ENCODE measurements at regions not wholly inside any gene's neighbourhood (a gene's known extent, or its start where the extent isn't known, plus 50 kb on each side); places are given as distances from the start of the nearest gene placed in this dataset.
"Not testable (repeated sequence)": the region's sequence is repeated elsewhere in the genome, so short reads cannot be mapped to it uniquely, and the experiment has no call there.

GRCh38 chr13:65966991-65967451 lies 1263.1 kb downstream of the PCDH9 start:
- DNase-seq (ENCODE audit: low spot score in 2 of 2) (no peak), FAIRE-seq (no peak)

- no peak for FAIRE-seq
- DNase-seq (ENCODE audit: low spot score in 2 of 2) = no peak
These were observed 1264.6 kb downstream of the PCDH9 start for GRCh38 chr13:65965501-65965900.

- FAIRE-seq (no peak), DNase-seq (ENCODE audit: low spot score in 2 of 2) (no peak)
These were observed 1265.5 kb downstream of the PCDH9 start for GRCh38 chr13:65964672-65965071.

- FAIRE-seq = no peak
- DNase-seq (ENCODE audit: low spot score in 2 of 2) = no peak
These were observed 1270.8 kb downstream of the PCDH9 start for GRCh38 chr13:65959305-65959704.

GRCh38 chr13:65946387-65946786 lies 1283.7 kb downstream of the PCDH9 start:
- DNase-seq (ENCODE audit: low spot score in 2 of 2) (no peak), FAIRE-seq (no peak)

GRCh38 chr13:65943708-65944107 lies 1286.4 kb downstream of the PCDH9 start:
- FAIRE-seq (no peak), DNase-seq (ENCODE audit: low spot score in 2 of 2) (no peak)

GRCh38 chr13:65943024-65943423 lies 1287.1 kb downstream of the PCDH9 start:
- FAIRE-seq (no peak), DNase-seq (ENCODE audit: low spot score in 2 of 2) (no peak)

- FAIRE-seq (no peak), DNase-seq (ENCODE audit: low spot score in 2 of 2) (no peak)
These were observed 1289.4 kb downstream of the PCDH9 start for GRCh38 chr13:65940720-65941119.

- FAIRE-seq (no peak), DNase-seq (ENCODE audit: low spot score in 2 of 2) (no peak)
These were observed 1292.9 kb downstream of the PCDH9 start for GRCh38 chr13:65937251-65937650.

- no peak for FAIRE-seq
- DNase-seq (ENCODE audit: low spot score in 2 of 2) = no peak
These were observed 1293.9 kb downstream of the PCDH9 start for GRCh38 chr13:65936249-65936648.

- FAIRE-seq (no peak), DNase-seq (ENCODE audit: low spot score in 2 of 2) (no peak)
These were observed 1297.4 kb downstream of the PCDH9 start for GRCh38 chr13:65932587-65933239.

- FAIRE-seq = no peak
- no peak for DNase-seq (ENCODE audit: low spot score in 2 of 2)
These were observed 1298.1 kb downstream of the PCDH9 start for GRCh38 chr13:65932013-65932412.

GRCh38 chr13:65929436-65929835 lies 1300.7 kb downstream of the PCDH9 start:
- DNase-seq (ENCODE audit: low spot score in 2 of 2) (no peak), FAIRE-seq (no peak)

- DNase-seq (ENCODE audit: low spot score in 2 of 2) = no peak
- FAIRE-seq = no peak
These were observed 1303.4 kb downstream of the PCDH9 start for GRCh38 chr13:65926750-65927171.

GRCh38 chr13:65922846-65923245 lies 1307.3 kb downstream of the PCDH9 start:
- DNase-seq (ENCODE audit: low spot score in 2 of 2); FAIRE-seq: not testable (repeated sequence)

- DNase-seq (ENCODE audit: low spot score in 2 of 2) (no peak), FAIRE-seq (no peak)
These were observed 1308.2 kb downstream of the PCDH9 start for GRCh38 chr13:65921933-65922332.

- DNase-seq (ENCODE audit: low spot score in 2 of 2) (no peak), FAIRE-seq (no peak)
These were observed 1312.4 kb downstream of the PCDH9 start for GRCh38 chr13:65917731-65918130.

- FAIRE-seq (no peak), DNase-seq (ENCODE audit: low spot score in 2 of 2) (no peak)
These were observed 1314.9 kb downstream of the PCDH9 start for GRCh38 chr13:65915195-65915594.

- DNase-seq (ENCODE audit: low spot score in 2 of 2) (no peak), FAIRE-seq (no peak)
These were observed 1315.4 kb downstream of the PCDH9 start for GRCh38 chr13:65914716-65915115.

GRCh38 chr13:65913173-65913572 lies 1317.0 kb downstream of the PCDH9 start:
- no peak for DNase-seq (ENCODE audit: low spot score in 2 of 2)
- FAIRE-seq = no peak

GRCh38 chr13:65912516-65912915 lies 1317.6 kb downstream of the PCDH9 start:
- no peak for FAIRE-seq
- DNase-seq (ENCODE audit: low spot score in 2 of 2) = no peak

GRCh38 chr13:65911546-65912193 lies 1318.5 kb downstream of the PCDH9 start:
- no peak for DNase-seq (ENCODE audit: low spot score in 2 of 2)
- FAIRE-seq = no peak

All from frontal cortex (tissue), 3 donors.